ENCODE measurements at regions not wholly inside any gene's neighbourhood (a gene's known extent, or its start where the extent isn't known, plus 50 kb on each side); places are given as distances from the start of the nearest gene placed in this dataset.

GRCh38 chr4:53813998-53814397, 222.7 kb upstream of the LNX1 start:
- no peak for DNase-seq

GRCh38 chr4:53810643-53811042, 219.4 kb upstream of the LNX1 start:
- DNase-seq, result no peak

DNA sequence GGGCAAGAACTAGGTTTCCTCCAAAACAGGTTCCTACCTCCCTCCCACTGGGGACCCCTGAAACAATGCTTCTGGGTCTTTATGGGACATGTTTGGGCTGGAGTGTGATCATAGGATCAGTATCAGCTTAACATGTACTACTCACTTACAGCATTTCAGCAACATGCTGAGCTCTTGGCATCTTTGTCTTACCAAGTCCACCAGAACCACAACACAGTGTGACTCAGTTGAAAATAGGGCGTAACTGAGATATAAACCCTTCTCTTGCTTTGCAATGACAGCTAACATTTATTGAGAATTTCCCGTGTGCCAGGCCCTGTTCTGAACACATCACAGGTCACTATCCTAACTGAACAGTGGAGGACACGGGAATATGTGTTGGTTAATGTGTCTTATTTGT, 218.5 kb upstream of the LNX1 start:
- DNase-seq, result no peak

DNA sequence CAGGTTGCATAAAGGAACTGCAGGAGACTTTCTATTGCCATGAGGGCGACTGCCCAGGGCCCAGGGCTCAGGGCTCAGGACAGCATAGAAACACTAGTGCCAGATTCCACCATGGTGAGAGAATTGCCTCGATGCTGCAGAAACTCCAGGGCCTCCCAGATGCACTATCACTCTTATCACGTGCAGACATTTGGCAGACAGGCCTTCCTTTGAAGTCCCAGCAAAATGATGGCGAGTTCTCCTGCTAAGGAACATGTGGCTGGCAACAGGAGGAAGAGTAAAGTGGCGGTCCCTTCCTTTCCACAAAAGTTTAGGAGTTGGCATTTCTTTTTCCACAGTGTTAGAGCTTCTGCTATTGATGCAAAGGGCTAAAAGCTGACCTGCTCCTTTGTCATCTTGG, 214.0 kb upstream of the LNX1 start:
- no peak for DNase-seq

DNA sequence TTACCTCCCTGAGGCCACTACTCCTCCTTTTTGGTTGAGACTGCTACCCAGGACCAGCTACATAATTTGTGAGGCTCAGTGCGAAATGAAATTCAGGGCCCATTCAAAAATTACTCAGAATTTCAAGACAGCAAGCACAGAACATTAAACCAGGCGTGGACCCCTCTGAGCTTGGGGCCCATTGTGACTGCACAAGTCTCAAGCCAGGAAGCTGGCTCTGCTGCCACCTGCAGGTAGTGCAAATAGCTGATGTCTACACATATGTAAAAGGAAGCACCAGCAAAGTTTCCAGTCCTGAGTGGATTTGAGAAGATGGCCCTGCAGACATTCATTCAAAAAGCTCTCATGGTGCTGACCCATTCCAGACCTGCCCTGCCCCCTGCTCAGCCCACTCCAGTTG, 213.4 kb upstream of the LNX1 start:
- DNase-seq, result no peak

DNA sequence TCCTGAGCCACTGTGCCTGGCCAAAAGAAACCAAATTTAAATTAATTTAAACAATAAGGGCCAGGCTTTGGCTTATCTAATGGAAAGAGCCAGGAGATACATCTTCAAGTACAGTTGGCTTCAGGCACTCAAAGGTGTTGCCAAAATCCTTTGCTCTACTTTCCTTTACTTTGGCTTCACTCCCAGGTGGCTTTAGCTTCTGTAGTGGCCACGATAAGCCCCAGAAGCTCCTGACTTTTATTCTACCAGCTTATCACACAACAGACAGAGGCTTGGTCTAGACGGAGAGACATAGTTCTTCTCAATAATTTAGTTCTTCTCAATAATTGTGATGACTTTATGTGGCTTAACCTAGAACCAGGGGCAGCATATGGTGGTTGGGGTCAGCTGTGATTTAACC, 211.2 kb upstream of the LNX1 start:
- DNase-seq, result no peak

- no peak for DNase-seq
Observed at GRCh38 chr4:53801373-53801772, 210.1 kb upstream of the LNX1 start.

DNA sequence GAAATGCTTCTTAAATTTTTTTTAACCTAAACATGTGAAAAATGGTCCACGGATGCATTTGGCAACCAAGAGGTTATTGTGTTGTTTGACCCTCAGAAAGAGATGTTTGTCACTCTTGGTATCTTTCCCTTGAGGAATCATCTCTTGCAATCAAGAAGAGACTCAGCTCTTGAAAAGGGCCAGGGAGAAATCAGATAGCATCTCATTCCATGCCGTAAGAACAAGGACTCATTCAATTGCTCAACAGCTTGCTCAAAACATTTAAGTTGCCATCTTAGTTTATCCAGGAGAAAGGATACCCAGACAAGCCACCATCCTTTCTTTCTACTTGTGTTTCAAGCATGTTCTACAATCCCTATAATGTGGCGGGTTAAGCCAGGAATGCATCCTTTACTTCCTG, 209.5 kb upstream of the LNX1 start:
- no peak for DNase-seq

- no peak for DNase-seq
Observed at GRCh38 chr4:53793096-53793495, 201.8 kb upstream of the LNX1 start.

DNA sequence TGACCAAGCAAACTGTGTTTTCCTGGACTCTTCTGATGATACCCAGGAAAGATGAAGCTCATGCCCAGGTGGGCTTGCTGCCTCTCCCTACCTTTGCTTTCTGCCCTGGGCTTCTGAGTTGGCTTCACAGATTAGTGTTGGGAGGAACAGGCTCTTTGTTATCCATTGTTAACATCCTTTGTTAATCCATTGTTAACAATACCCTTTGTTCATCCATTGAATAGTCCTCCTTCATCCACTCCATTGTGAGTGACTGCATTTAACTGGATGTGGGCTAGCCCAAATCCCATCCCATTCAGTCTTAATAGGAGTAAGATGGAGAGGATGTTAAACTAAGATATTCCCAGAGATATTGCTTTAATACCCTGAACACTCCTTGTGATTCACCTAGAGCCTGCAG, 199.0 kb upstream of the LNX1 start:
- no peak for DNase-seq

DNA sequence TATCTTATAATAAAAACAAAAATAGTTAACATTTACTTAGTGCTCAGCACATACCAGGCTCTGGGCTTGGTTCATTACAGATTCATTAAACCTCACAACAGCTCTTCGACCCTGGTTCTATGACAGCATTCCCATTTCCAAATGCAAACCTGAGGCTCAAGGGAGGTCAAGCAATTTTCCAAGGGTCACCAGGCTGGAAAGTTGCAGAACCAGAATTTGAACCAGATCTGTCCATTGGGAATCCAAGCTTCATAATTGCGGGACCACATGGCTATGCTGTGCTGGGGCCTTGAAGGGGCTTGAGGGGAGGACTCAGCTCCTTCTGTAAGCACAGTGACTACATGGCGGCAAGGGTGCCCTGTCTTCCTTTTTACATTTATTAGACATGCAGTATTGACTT, 197.3 kb upstream of the LNX1 start:
- DNase-seq, result no peak

DNA sequence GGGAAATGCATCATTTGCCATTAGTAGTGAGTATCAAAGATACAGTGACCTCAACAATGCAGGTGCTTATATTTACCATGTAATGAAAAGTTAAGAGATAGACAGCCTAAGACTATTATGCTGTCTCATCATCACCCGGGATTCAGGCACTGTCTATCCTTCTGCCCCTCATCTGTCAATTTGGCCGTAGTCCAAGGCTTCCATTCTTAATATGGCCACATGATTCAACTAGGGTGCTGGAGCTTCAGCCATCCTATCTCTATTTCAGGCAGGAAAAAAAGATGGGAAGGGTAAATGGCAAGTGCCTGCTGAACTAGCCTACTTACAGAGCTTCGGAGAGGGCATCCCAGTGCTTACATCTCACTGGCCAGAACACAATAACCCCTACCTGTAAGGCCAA, 196.7 kb upstream of the LNX1 start:
- DNase-seq, result no peak

- DNase-seq, result peak in 1 of 2 donors; percentile 32
Observed at GRCh38 chr4:53786632-53787031, 195.3 kb upstream of the LNX1 start.

DNA sequence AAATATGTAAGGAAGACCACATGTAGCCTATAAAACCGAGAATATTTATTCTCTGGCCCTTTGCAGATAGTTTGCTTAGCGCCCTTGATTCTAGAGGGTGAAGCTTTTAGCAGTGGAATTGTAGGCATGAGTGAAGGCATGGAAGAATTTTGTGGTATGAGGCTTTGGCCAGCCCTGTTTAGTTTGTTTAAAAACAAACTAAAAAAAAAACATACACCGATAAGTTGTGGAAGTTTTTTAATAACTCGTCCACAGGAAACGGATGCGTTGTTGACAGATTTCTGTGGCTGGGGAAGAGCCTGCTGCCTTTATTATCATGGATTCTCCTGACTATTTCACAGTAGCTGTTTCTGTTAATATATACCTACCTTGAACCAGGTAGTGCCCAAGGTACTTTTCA, 194.7 kb upstream of the LNX1 start:
- DNase-seq, result no peak

GRCh38 chr4:53784112-53784511, 192.8 kb upstream of the LNX1 start:
- DNase-seq, result no peak

DNA sequence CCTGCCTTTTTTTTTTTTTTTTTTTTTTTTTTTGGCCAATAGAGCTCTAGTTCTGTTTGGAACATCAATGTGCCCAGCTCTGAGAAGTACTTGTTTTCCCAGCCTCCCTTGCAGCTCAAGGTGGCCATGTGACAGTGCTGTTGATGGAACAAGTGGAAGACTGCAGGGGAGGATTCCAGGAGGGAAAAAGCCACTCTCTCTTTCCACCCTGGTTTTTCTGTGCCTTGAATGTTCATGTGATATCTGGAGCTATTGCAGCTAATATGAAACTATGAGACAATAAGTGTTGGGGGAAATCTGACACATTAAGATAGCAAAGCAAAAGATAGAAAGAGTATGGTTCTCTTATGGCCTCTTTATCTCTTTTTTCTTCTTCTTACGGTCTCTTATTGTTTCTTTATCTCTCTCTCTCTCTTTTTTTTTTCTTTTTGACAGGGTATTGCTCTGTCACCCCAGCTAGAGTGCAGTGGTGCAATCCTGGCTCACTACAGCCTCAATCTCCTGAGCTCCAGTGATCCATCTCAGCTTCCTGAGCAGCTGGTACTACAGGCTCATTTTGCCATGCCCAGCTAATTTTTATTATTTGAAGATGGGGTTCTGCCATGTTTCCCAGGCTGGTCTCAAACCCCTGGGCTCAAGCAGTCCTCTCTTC, 192.0 kb upstream of the LNX1 start:
- no peak for DNase-seq

GRCh38 chr4:53782458-53782845, 191.2 kb upstream of the LNX1 start:
- no peak for DNase-seq

GRCh38 chr4:53781629-53782457, 190.6 kb upstream of the LNX1 start:
- DNase-seq, result no peak

GRCh38 chr4:53780736-53781400, 189.6 kb upstream of the LNX1 start:
- DNase-seq, result no peak

DNA sequence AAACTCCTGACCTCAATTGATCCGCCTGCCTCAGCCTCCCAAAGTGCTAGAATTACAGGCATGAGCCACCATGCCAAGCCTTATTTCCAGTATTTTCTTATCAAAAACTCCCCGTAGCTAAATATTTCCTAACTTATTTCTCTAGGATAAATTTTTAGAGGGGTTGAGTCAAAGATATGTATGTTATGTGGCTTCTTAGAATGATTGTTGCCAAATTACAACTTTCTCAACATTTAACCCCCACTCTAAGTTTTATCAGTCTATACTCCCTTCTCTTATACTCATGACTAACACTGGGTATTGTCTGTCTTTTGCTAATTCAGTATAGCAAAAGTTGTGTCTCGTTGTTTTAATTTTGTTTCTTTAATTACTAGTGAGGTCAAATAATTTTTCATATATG, 187.7 kb upstream of the LNX1 start:
- DNase-seq, result no peak

GRCh38 chr4:53778155-53778554, 186.9 kb upstream of the LNX1 start:
- no peak for DNase-seq

DNA sequence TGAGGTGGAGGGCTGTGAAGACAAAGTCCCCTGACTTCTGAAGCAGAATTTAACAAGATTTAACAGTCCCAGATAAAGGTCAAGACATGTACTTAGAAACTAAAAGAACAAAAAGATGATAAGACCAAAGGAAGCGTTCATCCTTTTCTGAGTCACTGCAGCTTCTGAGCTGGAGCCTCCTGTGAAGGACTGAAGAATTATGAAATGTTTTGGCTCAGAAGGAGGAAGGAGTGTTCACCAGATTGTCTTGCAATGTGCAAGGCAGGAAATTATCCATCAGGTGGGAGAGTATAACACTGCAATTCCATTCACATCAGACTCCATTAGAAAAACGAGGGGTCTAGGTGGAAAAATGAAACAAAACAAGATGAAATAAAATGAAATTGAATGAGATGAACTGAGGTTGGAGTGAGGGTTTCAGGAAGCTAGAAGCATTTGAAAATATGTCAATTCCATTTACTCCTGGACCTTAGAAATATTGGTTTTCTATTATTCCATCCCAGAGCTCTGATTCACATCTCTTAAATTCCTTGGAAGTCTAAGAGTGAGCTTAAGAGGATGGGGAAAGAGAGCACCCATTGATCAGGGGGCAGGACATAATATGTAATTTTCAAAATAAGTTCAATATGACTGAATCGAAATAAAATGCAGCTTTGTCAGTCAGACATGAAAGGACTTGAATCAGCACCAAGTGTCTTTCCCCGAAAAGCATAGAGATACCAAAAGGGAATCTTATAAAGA, 186.1 kb upstream of the LNX1 start:
- no peak for DNase-seq

Measured in right lung (tissue), 2 donors.